ENCODE measurements at regions not wholly inside any gene's neighbourhood (a gene's known extent, or its start where the extent isn't known, plus 50 kb on each side); places are given as distances from the start of the nearest gene placed in this dataset.

- TF ChIP-seq CTCF (conservative IDR thresholded peaks at IDR 0.05; ENCODE audit: low read depth): no peak
- CTCF ChIA-PET: no interaction called here
- DNase-seq (ENCODE audit: low spot score): no peak
Measured at GRCh38 chr5:56465769-56466135, 232.6 kb upstream of the ANKRD55 start.

GRCh38 chr5:56464935-56465768 lies 232.0 kb upstream of the ANKRD55 start:
- no peak for TF ChIP-seq CTCF (conservative IDR thresholded peaks at IDR 0.05; ENCODE audit: low read depth)
- no peak for DNase-seq (ENCODE audit: low spot score)
- ChIA-PET CTCF (no interaction called here), POLR2A (ENCODE audit: low non-redundant PET) (no interaction called here)
- no peak overlapping the region for H3K27ac ChIP-seq

More at GRCh38 chr5:56465769-56466135, 232.6 kb upstream of the ANKRD55 start:
- POLR2A ChIA-PET (ENCODE audit: low non-redundant PET): no interaction called here
- no peak overlapping the region for H3K27ac ChIP-seq

GRCh38 chr5:56463944-56464571 lies 230.9 kb upstream of the ANKRD55 start:
- TF ChIP-seq CTCF (conservative IDR thresholded peaks at IDR 0.05; ENCODE audit: low read depth): no peak
- DNase-seq (ENCODE audit: low spot score): no peak
- CTCF ChIA-PET: no interaction called here
- no peak overlapping the region for H3K27ac ChIP-seq
- POLR2A ChIA-PET (ENCODE audit: low non-redundant PET): no interaction called here

GRCh38 chr5:56461584-56461983 lies 228.5 kb upstream of the ANKRD55 start:
- no peak for TF ChIP-seq CTCF (conservative IDR thresholded peaks at IDR 0.05; ENCODE audit: low read depth)
- H3K27ac ChIP-seq: no peak overlapping the region
- no peak for DNase-seq (ENCODE audit: low spot score)
- CTCF ChIA-PET: no interaction called here
- POLR2A ChIA-PET (ENCODE audit: low non-redundant PET): no interaction called here

- ChIA-PET POLR2A (ENCODE audit: low non-redundant PET) (no interaction called here), CTCF (no interaction called here)
- TF ChIP-seq CTCF (conservative IDR thresholded peaks at IDR 0.05; ENCODE audit: low read depth): no peak
- DNase-seq (ENCODE audit: low spot score): no peak
- H3K27ac ChIP-seq: no peak overlapping the region
Measured at GRCh38 chr5:56460681-56461191, 227.6 kb upstream of the ANKRD55 start.

GRCh38 chr5:56460195-56460546 lies 227.0 kb upstream of the ANKRD55 start:
- CTCF ChIA-PET: interaction anchor here (0.8 kb wide), 1 partner anchor 10 kb away, joined by 5 read pairs; no protein-coding TSS in a partner anchor
- TF ChIP-seq CTCF (conservative IDR thresholded peaks at IDR 0.05; ENCODE audit: low read depth): no peak
- no peak overlapping the region for H3K27ac ChIP-seq
- no peak for DNase-seq (ENCODE audit: low spot score)
- POLR2A ChIA-PET (ENCODE audit: low non-redundant PET): no interaction called here

All from RWPE1 (cell line).